ENCODE measurements at regions not wholly inside any gene's neighbourhood (a gene's known extent, or its start where the extent isn't known, plus 50 kb on each side); places are given as distances from the start of the nearest gene placed in this dataset.

DNA sequence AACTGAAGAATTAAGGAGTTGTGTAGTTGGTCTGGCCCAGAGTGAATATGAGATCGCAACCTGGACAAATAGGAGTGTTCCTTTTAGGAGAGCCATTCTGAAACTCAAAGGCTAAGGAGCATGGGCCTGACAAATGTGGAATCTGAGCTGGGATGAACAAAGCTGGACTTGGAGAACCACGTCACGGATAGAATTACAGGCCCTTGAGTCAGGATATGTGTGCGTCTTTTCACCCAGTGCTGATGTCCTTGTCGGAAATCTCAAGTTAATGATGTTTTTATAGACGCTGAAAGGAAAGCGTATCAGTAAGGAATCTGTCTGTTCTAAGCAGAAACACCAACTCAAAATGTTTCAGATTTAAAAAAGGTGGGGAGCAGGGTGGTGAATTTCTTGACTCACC lies 173.8 kb upstream of the ZKSCAN2 start:
- ChIA-PET CTCF (no interaction called here), POLR2A (no interaction called here)
- Histone ChIP-seq H2AFZ (ENCODE audit: low read depth) (no peak overlapping the region), H3K4me3 (ENCODE audit: low read depth in 2 of 2, low read length in 1 of 2) (no peak overlapping the region), H3K36me3 (replicated peaks in 1 of 2; ENCODE audit: control insufficient read depth in 1 of 2, insufficient read depth in 2 of 2, low read length in 1 of 2) (no peaks in the 10 kb centered on the region), H4K20me1 (ENCODE audit: insufficient read depth) (no peaks in the 10 kb centered on the region), H3K9ac (no peak overlapping the region), H3K9me2 (no peaks in the 10 kb centered on the region), H3F3A (replicated peaks; ENCODE audit: insufficient read depth) (no peaks in the 10 kb centered on the region), H3K9me3 (no peaks in the 10 kb centered on the region), H3K79me2 (ENCODE audit: insufficient read depth) (no peaks in the 10 kb centered on the region), H3K4me1 (ENCODE audit: control insufficient read depth in 1 of 2, insufficient read depth in 2 of 2, low read depth in 1 of 2, low read length in 1 of 2) (no peaks in the 10 kb centered on the region), H3K27ac (ENCODE audit: low read depth in 2 of 2, low read length in 1 of 2) (no peak overlapping the region), H3K27me3 (ENCODE audit: insufficient read depth) (peaks cover 4% of the 10 kb centered on the region; the same call in 1 of the 2 replicates), H3K4me2 (no peak overlapping the region)
- no peak for DNase-seq
- TF ChIP-seq, protein P1, sequence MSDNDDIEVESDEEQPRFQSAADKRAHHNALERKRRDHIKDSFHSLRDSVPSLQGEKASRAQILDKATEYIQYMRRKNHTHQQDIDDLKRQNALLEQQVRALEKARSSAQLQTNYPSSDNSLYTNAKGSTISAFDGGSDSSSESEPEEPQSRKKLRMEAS (IDR thresholded peaks at IDR 0.05; ENCODE audit: low read depth) = no peak
- WGBS (ENCODE audit: low lambda C conversion rate) = 19% methylated on average over 7 of the region's 7 CpGs

DNA sequence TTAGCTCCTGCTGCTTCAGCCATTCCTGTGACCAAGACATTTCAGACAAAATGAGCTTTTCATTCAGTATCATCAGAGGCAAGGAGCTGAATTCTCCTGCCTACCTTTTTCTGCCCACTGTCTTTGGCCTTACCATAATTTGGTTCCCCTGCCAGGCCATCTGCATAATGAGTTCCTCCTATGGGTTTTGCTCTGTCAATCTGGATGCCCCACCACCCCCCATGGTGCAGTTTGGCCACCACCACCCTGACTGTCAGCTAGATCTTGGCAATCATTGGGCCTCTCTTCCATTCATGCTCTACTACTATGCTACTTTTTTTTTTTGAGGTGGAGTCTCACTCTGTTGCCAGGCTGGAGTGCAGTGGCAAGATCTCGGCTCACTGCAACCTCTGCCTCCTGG lies 169.2 kb upstream of the ZKSCAN2 start:
- H3K9me3 ChIP-seq = no peaks in the 10 kb centered on the region
- H3K9me2 ChIP-seq = no peaks in the 10 kb centered on the region
- peaks cover 7% of the 10 kb centered on the region for H3K27me3 ChIP-seq (ENCODE audit: insufficient read depth)
- WGBS (ENCODE audit: low lambda C conversion rate) = 0% methylated on average over 1 of the region's 1 CpG
- no peak for DNase-seq
- ChIA-PET CTCF (no interaction called here), POLR2A (no interaction called here)
- H3K4me2 ChIP-seq = no peak overlapping the region
- no peak overlapping the region for H3K4me3 ChIP-seq (ENCODE audit: low read depth in 2 of 2, low read length in 1 of 2)
- no peaks in the 10 kb centered on the region for H3F3A ChIP-seq (replicated peaks; ENCODE audit: insufficient read depth)
- H4K20me1 ChIP-seq (ENCODE audit: insufficient read depth) = no peaks in the 10 kb centered on the region
- no peak for TF ChIP-seq FOXM1 (IDR thresholded peaks at IDR 0.05; ENCODE audit: low read depth)
- TF ChIP-seq, protein P2, sequence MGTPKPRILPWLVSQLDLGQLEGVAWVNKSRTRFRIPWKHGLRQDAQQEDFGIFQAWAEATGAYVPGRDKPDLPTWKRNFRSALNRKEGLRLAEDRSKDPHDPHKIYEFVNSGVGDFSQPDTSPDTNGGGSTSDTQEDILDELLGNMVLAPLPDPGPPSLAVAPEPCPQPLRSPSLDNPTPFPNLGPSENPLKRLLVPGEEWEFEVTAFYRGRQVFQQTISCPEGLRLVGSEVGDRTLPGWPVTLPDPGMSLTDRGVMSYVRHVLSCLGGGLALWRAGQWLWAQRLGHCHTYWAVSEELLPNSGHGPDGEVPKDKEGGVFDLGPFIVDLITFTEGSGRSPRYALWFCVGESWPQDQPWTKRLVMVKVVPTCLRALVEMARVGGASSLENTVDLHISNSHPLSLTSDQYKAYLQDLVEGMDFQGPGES (IDR thresholded peaks at IDR 0.05; ENCODE audit: low read depth, low read length) = no peak
- no peak for TF ChIP-seq YY1 (IDR thresholded peaks at IDR 0.05; ENCODE audit: low read depth)
- TF ChIP-seq GATA2 (CRISPR knock-in tag; IDR thresholded peaks at IDR 0.05) = no peak
- TF ChIP-seq, protein P1 (IDR thresholded peaks at IDR 0.05; ENCODE audit: low read depth) = no peak
- TF ChIP-seq TEAD4 (IDR thresholded peaks at IDR 0.05; ENCODE audit: borderline replicate concordance, insufficient read depth) = no peak
- no peak for TF ChIP-seq TAF1 (IDR thresholded peaks at IDR 0.05; ENCODE audit: borderline replicate concordance, low read depth, low read length)
- no peak for TF ChIP-seq RAD21 (IDR thresholded peaks at IDR 0.05; ENCODE audit: low read length)
- TF ChIP-seq SIN3A (IDR thresholded peaks at IDR 0.05; ENCODE audit: borderline replicate concordance, low read depth, low read length) = no peak
- TF ChIP-seq, protein P3, sequence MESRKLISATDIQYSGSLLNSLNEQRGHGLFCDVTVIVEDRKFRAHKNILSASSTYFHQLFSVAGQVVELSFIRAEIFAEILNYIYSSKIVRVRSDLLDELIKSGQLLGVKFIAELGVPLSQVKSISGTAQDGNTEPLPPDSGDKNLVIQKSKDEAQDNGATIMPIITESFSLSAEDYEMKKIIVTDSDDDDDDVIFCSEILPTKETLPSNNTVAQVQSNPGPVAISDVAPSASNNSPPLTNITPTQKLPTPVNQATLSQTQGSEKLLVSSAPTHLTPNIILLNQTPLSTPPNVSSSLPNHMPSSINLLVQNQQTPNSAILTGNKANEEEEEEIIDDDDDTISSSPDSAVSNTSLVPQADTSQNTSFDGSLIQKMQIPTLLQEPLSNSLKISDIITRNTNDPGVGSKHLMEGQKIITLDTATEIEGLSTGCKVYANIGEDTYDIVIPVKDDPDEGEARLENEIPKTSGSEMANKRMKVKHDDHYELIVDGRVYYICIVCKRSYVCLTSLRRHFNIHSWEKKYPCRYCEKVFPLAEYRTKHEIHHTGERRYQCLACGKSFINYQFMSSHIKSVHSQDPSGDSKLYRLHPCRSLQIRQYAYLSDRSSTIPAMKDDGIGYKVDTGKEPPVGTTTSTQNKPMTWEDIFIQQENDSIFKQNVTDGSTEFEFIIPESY (IDR thresholded peaks at IDR 0.05; ENCODE audit: borderline replicate concordance, low read depth) = no peak
- no peak for TF ChIP-seq NFIC (IDR thresholded peaks at IDR 0.05; ENCODE audit: borderline replicate concordance)
- TF ChIP-seq RFX5 (IDR thresholded peaks at IDR 0.05; ENCODE audit: low read length) = no peak
- TF ChIP-seq EP300 (IDR thresholded peaks at IDR 0.05; ENCODE audit: borderline replicate concordance in 1 of 2, low read depth in 1 of 2, low read length in 1 of 2) = no peak
- TF ChIP-seq, protein P4, sequence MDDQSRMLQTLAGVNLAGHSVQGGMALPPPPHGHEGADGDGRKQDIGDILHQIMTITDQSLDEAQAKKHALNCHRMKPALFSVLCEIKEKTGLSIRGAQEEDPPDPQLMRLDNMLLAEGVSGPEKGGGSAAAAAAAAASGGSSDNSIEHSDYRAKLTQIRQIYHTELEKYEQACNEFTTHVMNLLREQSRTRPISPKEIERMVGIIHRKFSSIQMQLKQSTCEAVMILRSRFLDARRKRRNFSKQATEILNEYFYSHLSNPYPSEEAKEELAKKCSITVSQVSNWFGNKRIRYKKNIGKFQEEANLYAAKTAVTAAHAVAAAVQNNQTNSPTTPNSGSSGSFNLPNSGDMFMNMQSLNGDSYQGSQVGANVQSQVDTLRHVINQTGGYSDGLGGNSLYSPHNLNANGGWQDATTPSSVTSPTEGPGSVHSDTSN (IDR thresholded peaks at IDR 0.05) = no peak
- TF ChIP-seq, protein P5, sequence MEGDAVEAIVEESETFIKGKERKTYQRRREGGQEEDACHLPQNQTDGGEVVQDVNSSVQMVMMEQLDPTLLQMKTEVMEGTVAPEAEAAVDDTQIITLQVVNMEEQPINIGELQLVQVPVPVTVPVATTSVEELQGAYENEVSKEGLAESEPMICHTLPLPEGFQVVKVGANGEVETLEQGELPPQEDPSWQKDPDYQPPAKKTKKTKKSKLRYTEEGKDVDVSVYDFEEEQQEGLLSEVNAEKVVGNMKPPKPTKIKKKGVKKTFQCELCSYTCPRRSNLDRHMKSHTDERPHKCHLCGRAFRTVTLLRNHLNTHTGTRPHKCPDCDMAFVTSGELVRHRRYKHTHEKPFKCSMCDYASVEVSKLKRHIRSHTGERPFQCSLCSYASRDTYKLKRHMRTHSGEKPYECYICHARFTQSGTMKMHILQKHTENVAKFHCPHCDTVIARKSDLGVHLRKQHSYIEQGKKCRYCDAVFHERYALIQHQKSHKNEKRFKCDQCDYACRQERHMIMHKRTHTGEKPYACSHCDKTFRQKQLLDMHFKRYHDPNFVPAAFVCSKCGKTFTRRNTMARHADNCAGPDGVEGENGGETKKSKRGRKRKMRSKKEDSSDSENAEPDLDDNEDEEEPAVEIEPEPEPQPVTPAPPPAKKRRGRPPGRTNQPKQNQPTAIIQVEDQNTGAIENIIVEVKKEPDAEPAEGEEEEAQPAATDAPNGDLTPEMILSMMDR (IDR thresholded peaks at IDR 0.05) = no peak
- no peak for TF ChIP-seq CHD2 (IDR thresholded peaks at IDR 0.05; ENCODE audit: low read length, partially characterized antibody)
- TF ChIP-seq RXRA (IDR thresholded peaks at IDR 0.05; ENCODE audit: borderline replicate concordance, low read depth) = no peak
- TF ChIP-seq GABPA (IDR thresholded peaks at IDR 0.05; ENCODE audit: low read depth) = no peak
- no peak overlapping the region for H3K9ac ChIP-seq
- no peak overlapping the region for H3K27ac ChIP-seq (ENCODE audit: low read depth in 2 of 2, low read length in 1 of 2)
- H3K79me2 ChIP-seq (ENCODE audit: insufficient read depth) = no peaks in the 10 kb centered on the region
- no peaks in the 10 kb centered on the region for H3K36me3 ChIP-seq (replicated peaks in 1 of 2; ENCODE audit: control insufficient read depth in 1 of 2, insufficient read depth in 2 of 2, low read length in 1 of 2)
- no peaks in the 10 kb centered on the region for H3K4me1 ChIP-seq (ENCODE audit: control insufficient read depth in 1 of 2, insufficient read depth in 2 of 2, low read depth in 1 of 2, low read length in 1 of 2)
- H2AFZ ChIP-seq (ENCODE audit: low read depth) = no peak overlapping the region

All from SK-N-SH (cell line).